Activated naive CD8-positive, alpha-beta T cell treated with anti-CD3 and anti-CD28 coated beads, Interleukin-2, amount 10 ng/mL, durations not matched to agents 7 days and 5 days (primary cell): ENCODE measurements at regions not wholly inside any gene's neighbourhood (a gene's known extent, or its start where the extent isn't known, plus 50 kb on each side); places are given as distances from the start of the nearest gene placed in this dataset.

ENCODE experiments used
- ATAC-seq: fragments of 150-1000 bp; cut with Tn5 transposase; one replicate; pipeline ENCODE4 v1.10.0; 2021; ENCODE audit warnings: low read depth, moderate library complexity
- POLR2A ChIA-PET: fragments of 350-600 bp; sonication (Branson Sonifier 250); formaldehyde crosslinking; loops from one replicate; lab custom pipeline; 2021; ENCODE audit warnings: antibody characterized with exemption; lab: Charles Lee
- DNase-seq: peaks from one replicate; pipeline ENCODE4 v3.0.0; 2021
- H3K27ac Mint-ChIP-seq: one replicate; pipeline ENCODE4 v1.8.0; 2022; ENCODE audit warnings: mild to moderate bottlenecking, mixed read lengths
- H3K27me3 Mint-ChIP-seq: one replicate; pipeline ENCODE4 v1.8.0; 2022; ENCODE audit warnings: mild to moderate bottlenecking, moderate library complexity, mixed read lengths
- H3K36me3 Mint-ChIP-seq: one replicate; pipeline ENCODE4 v1.8.0; 2021; ENCODE audit warnings: mild to moderate bottlenecking, mixed read lengths
- H3K4me1 Mint-ChIP-seq: one replicate; pipeline ENCODE4 v1.8.0; 2021; ENCODE audit warnings: mixed read lengths
- H3K4me3 Mint-ChIP-seq: one replicate; pipeline ENCODE4 v1.8.0; 2022; ENCODE audit warnings: mild to moderate bottlenecking, moderate library complexity, mixed read lengths
- H3K9me3 Mint-ChIP-seq: one replicate; pipeline ENCODE4 v1.8.0; 2021; ENCODE audit warnings: mixed read lengths

GRCh38 chrX:149259241-149259640 is 245.9 kb downstream of the IDS start:
- H3K27me3 Mint-ChIP-seq: peaks cover 6% of the 10 kb centered on the region
- no peaks in the 10 kb centered on the region for H3K4me1 Mint-ChIP-seq
- no peaks in the 10 kb centered on the region for H3K9me3 Mint-ChIP-seq
- POLR2A ChIA-PET: no interaction called here
- H3K36me3 Mint-ChIP-seq: no peaks in the 10 kb centered on the region
- no peak overlapping the region for H3K4me3 Mint-ChIP-seq
- no peak for DNase-seq
- ATAC-seq: no peak
- no peak overlapping the region for H3K27ac Mint-ChIP-seq

DNA sequence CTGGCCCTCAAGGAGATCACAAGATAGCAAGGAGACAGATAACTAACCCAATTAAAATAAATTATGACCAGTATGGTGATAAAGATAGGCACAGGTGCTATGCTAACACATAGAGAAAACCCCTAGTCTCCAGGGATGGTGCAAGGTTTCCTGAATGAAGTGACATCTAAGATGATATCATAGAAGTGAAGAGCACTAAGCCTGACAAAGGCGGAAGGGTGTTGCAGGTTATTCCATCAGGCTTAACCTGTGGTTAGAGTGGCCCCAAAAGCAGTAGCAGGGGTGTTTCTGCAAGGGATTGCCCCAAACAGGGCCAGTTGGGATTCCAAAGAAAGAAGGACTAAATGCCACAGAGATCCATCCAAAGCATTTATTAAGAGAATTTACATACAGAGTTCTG is 249.2 kb downstream of the IDS start:
- no peak for ATAC-seq
- H3K36me3 Mint-ChIP-seq: no peaks in the 10 kb centered on the region

DNA sequence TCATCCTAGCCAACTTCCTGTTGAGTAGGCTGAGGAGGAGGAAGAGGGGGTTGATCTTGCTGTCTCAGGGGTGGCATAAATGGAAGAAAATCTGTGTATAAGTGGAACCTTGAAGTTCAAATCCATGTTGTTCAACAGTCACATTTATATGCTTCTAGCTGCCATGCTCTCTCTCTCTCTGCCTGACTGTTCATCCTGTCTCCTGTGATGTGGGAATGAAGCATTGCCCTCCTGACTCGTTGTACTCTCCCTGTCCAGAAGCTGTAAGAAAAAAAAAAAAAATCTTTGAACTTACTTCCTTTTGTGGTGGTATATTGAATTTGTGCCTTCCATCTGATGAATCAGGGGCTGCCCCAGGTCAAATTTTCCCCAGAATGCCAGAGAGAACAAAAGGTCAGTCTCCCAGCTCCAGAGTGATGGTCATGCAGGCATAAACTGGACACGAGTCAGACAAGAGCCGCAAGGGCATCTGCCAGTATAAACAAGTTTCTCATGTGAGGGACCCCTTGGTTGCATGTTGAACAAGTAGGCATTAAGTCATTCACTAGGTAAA is 257.0 kb downstream of the IDS start:
- ATAC-seq (no peak), DNase-seq (no peak)
- Mint-ChIP-seq H3K27ac (no peak overlapping the region), H3K27me3 (no peaks in the 10 kb centered on the region), H3K4me1 (no peaks in the 10 kb centered on the region), H3K9me3 (no peaks in the 10 kb centered on the region), H3K4me3 (no peak overlapping the region), H3K36me3 (no peaks in the 10 kb centered on the region)
- POLR2A ChIA-PET: no interaction called here

More for the DNA sequence above, 249.2 kb downstream of the IDS start:
- Mint-ChIP-seq H3K27me3 (peaks cover 4% of the 10 kb centered on the region), H3K27ac (no peak overlapping the region), H3K9me3 (no peaks in the 10 kb centered on the region), H3K4me3 (no peak overlapping the region), H3K4me1 (no peaks in the 10 kb centered on the region)
- DNase-seq: no peak
- POLR2A ChIA-PET: no interaction called here

GRCh38 chrX:149230689-149231088 is 274.4 kb downstream of the IDS start:
- POLR2A ChIA-PET: no interaction called here
- Mint-ChIP-seq H3K36me3 (no peaks in the 10 kb centered on the region), H3K27ac (no peak overlapping the region), H3K27me3 (no peaks in the 10 kb centered on the region), H3K9me3 (peaks cover 1% of the 10 kb centered on the region), H3K4me3 (no peak overlapping the region), H3K4me1 (no peaks in the 10 kb centered on the region)
- DNase-seq (no peak), ATAC-seq (no peak)

- H3K27me3 Mint-ChIP-seq: no peaks in the 10 kb centered on the region
- H3K4me1 Mint-ChIP-seq: no peaks in the 10 kb centered on the region
- no peak overlapping the region for H3K27ac Mint-ChIP-seq
These were observed 281.3 kb downstream of the IDS start for GRCh38 chrX:149223854-149224253.

GRCh38 chrX:149222040-149222439 is 283.1 kb downstream of the IDS start:
- no peak for ATAC-seq
- POLR2A ChIA-PET: no interaction called here
- Mint-ChIP-seq H3K27ac (no peak overlapping the region), H3K36me3 (no peaks in the 10 kb centered on the region), H3K4me1 (no peaks in the 10 kb centered on the region), H3K4me3 (no peak overlapping the region), H3K27me3 (no peaks in the 10 kb centered on the region), H3K9me3 (peaks cover 2% of the 10 kb centered on the region)
- no peak for DNase-seq

More at GRCh38 chrX:149223854-149224253, 281.3 kb downstream of the IDS start:
- POLR2A ChIA-PET: no interaction called here
- H3K9me3 Mint-ChIP-seq: no peaks in the 10 kb centered on the region
- no peaks in the 10 kb centered on the region for H3K36me3 Mint-ChIP-seq
- H3K4me3 Mint-ChIP-seq: no peak overlapping the region
- ATAC-seq: no peak
- no peak for DNase-seq

- no peak overlapping the region for H3K4me3 Mint-ChIP-seq
- H3K27ac Mint-ChIP-seq: no peak overlapping the region
- POLR2A ChIA-PET: no interaction called here
- no peaks in the 10 kb centered on the region for H3K36me3 Mint-ChIP-seq
- DNase-seq (no peak), ATAC-seq (no peak)
- H3K27me3 Mint-ChIP-seq: no peaks in the 10 kb centered on the region
- H3K9me3 Mint-ChIP-seq: peaks cover 2% of the 10 kb centered on the region
- H3K4me1 Mint-ChIP-seq: no peaks in the 10 kb centered on the region
These were observed 283.9 kb downstream of the IDS start for GRCh38 chrX:149221230-149221629.

DNA sequence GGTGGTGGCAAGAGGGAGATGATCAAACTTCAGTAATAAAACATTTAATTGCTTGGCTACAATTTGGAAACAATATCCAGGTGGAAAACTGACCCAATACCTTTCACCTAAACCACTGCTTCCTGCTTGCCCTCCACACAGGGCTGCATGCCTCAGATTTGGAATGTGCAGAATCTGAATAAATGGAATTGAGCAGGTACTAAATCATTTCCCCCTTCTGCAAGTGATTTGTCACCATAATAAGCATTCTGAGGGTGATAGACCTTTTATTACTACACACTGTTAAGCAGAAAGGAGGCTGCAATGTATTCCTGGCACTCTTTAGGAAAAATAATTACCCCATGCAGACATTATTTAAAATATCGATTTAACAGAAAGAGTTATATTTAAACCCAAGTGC is 291.8 kb downstream of the IDS start:
- H3K4me1 Mint-ChIP-seq: no peaks in the 10 kb centered on the region

GRCh38 chrX:149208307-149208706 is 296.8 kb downstream of the IDS start:
- POLR2A ChIA-PET: no interaction called here
- Mint-ChIP-seq H3K36me3 (no peaks in the 10 kb centered on the region), H3K4me3 (no peak overlapping the region), H3K27ac (no peak overlapping the region), H3K27me3 (peaks cover 3% of the 10 kb centered on the region), H3K9me3 (no peaks in the 10 kb centered on the region), H3K4me1 (peaks cover 3% of the 10 kb centered on the region)
- ATAC-seq: no peak
- no peak for DNase-seq

More for the DNA sequence above, 291.8 kb downstream of the IDS start:
- H3K36me3 Mint-ChIP-seq: no peaks in the 10 kb centered on the region
- H3K27ac Mint-ChIP-seq: no peak overlapping the region
- H3K9me3 Mint-ChIP-seq: peaks cover 4% of the 10 kb centered on the region
- no peak overlapping the region for H3K4me3 Mint-ChIP-seq
- no peaks in the 10 kb centered on the region for H3K27me3 Mint-ChIP-seq
- DNase-seq: no peak
- no peak for ATAC-seq
- POLR2A ChIA-PET: no interaction called here

DNA sequence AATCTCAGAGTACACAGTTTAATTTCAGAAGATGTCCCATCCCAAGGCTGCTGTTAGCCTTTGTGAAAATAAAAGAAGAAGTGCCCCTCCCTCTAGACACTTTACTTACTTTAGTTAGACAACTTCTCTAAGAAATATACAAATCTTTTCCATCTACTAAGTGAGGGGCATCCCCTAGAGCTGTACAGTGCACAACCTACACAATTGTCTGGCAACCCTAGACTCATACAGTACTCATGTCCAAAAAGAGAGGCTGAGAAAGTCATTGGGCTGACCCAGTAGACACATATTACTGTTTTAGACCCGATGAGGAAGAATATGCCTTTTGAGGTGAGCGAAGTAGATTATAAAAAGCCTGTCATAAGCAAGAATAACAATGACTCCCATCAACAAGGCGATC is 297.6 kb downstream of the IDS start:
- Mint-ChIP-seq H3K36me3 (no peaks in the 10 kb centered on the region), H3K27ac (no peak overlapping the region), H3K9me3 (no peaks in the 10 kb centered on the region), H3K4me1 (peaks cover 3% of the 10 kb centered on the region), H3K4me3 (no peak overlapping the region), H3K27me3 (peaks cover 5% of the 10 kb centered on the region)
- DNase-seq (no peak), ATAC-seq (no peak)
- POLR2A ChIA-PET: no interaction called here

- H3K27me3 Mint-ChIP-seq: peaks cover 5% of the 10 kb centered on the region
- H3K9me3 Mint-ChIP-seq: no peaks in the 10 kb centered on the region
- H3K4me1 Mint-ChIP-seq: peaks cover 3% of the 10 kb centered on the region
- no peak overlapping the region for H3K4me3 Mint-ChIP-seq
- no peak overlapping the region for H3K27ac Mint-ChIP-seq
- ATAC-seq (no peak), DNase-seq (no peak)
- no peaks in the 10 kb centered on the region for H3K36me3 Mint-ChIP-seq
- POLR2A ChIA-PET: no interaction called here
These were observed 299.2 kb downstream of the IDS start for GRCh38 chrX:149205937-149206336.

DNA sequence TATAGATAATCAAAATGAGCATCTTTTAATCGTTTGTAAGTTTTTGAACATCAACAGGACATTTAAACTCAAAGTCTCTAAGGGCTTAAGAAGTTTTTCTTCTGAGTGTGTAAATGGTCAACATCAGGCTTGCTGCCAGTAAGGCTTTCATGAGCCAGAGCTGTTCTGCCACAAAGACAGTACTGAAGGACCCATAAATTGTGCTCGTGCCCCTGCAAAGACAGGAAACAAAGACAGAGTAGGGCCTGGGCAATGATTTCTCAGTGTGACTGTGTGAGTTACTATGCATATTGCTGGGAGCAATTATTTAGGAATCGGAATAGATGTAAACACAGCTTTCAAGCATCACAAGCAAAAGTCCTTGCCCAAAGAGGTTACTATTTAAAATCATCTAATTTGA is 300.0 kb downstream of the IDS start:
- Mint-ChIP-seq H3K27me3 (peaks cover 5% of the 10 kb centered on the region), H3K36me3 (no peaks in the 10 kb centered on the region), H3K27ac (no peak overlapping the region), H3K9me3 (no peaks in the 10 kb centered on the region), H3K4me3 (no peak overlapping the region), H3K4me1 (peaks cover 3% of the 10 kb centered on the region)
- POLR2A ChIA-PET: no interaction called here
- no peak for DNase-seq
- ATAC-seq: no peak

- DNase-seq (no peak), ATAC-seq (no peak)
- POLR2A ChIA-PET: no interaction called here
- no peak overlapping the region for H3K4me3 Mint-ChIP-seq
- H3K27me3 Mint-ChIP-seq: peaks cover 3% of the 10 kb centered on the region
- H3K4me1 Mint-ChIP-seq: no peaks in the 10 kb centered on the region
- no peaks in the 10 kb centered on the region for H3K36me3 Mint-ChIP-seq
- no peak overlapping the region for H3K27ac Mint-ChIP-seq
- no peaks in the 10 kb centered on the region for H3K9me3 Mint-ChIP-seq
These were observed 305.4 kb downstream of the IDS start for GRCh38 chrX:149199734-149200133.

DNA sequence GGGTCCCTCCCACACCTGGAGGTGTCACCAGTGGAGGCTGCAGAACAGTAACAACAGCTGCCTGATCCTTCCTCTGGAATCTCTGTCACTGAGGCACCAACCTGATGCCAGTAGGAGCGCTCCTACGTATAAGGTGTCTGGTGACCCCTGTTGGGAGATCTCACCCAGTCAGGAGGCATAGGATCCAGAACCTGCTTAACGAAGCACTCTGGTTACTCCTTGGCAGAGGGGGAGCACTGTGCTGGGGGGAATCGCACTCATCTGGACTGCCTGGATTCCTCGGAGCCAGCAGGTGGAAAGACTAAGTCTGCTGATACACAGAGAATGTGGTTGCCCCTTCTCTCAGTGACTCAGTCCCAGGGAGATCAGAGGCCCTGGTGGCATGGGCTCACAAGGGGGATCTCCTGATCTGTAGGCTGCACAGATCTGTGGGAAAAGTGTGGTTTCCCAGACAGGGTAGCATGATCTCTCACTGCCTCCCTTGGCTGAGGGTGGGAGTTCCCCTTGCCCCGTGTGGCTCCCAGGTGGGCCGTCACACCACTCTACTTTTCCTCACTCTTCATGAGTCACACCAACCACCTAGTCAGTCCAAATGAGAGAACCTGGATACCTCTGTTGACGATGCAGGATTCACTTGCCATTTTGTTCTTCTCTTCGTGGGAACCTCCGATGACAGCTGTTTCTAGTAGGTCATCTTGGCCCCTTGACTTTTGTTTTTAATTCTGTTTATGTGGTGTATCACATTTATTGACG is 305.9 kb downstream of the IDS start:
- Mint-ChIP-seq H3K27me3 (peaks cover 3% of the 10 kb centered on the region), H3K27ac (no peak overlapping the region), H3K4me1 (no peaks in the 10 kb centered on the region), H3K36me3 (no peaks in the 10 kb centered on the region), H3K9me3 (no peaks in the 10 kb centered on the region), H3K4me3 (no peak overlapping the region)
- ATAC-seq (no peak), DNase-seq (no peak)
- POLR2A ChIA-PET: no interaction called here
